ENCODE measurements at regions not wholly inside any gene's neighbourhood (a gene's known extent, or its start where the extent isn't known, plus 50 kb on each side); places are given as distances from the start of the nearest gene placed in this dataset.
"Not testable (repeated sequence)": the region's sequence is repeated elsewhere in the genome, so short reads cannot be mapped to it uniquely, and the experiment has no call there.

DNA sequence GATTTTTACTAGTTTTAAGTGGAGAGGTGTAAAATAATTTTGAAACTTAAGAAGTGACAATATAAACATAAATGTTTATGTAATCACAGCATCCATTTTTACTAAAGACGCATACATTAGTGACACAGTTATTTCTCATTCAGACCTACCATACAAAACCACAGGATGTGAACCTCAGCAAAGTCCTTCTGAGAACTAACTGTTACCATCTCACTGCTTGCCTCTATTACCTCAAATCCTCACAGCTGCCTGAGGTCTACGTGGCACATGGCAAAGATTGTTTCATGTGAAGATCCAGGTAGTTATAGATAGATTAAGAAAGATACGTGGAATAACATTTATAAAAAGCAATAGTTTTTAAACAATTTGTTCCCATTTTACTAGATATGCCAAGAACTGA, 189.0 kb downstream of the SLITRK2 start:
- CTCF ChIA-PET, result no interaction called here

DNA sequence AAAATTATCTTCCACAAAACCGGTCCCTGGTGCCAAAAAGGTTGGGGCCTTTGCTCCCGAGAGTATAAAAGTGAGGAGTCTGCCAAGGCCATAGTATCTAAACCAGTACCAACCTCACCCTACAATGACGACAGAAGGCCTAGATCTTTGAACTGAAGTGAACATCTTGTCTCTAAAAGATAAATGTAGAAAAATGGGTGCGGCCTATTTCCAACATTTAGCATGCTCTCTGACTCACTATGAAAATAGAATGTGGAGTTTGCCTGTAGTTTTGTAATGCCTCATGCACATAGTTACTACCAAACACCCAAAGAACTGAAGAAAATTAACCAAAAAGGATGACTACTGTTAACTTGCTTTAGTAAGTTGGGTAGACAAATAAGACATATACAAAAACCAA, 218.4 kb downstream of the SLITRK2 start:
- Histone ChIP-seq H3K9me3 (ENCODE audit: insufficient read depth, low read depth) (no peaks in the 10 kb centered on the region), H4K20me1 (ENCODE audit: insufficient read depth) (no peaks in the 10 kb centered on the region), H3K4me2 (no peak overlapping the region), H3K27ac (no peak overlapping the region), H3F3A (ENCODE audit: insufficient read depth, low read depth) (no peaks in the 10 kb centered on the region), H3K36me3 (ENCODE audit: low read depth) (no peaks in the 10 kb centered on the region), H3K4me1 (replicated peaks; ENCODE audit: insufficient read depth) (no peaks in the 10 kb centered on the region), H3K27me3 (ENCODE audit: insufficient read depth, low read depth) (no peaks in the 10 kb centered on the region), H3K4me3 (no peak overlapping the region), H3K9me2 (ENCODE audit: insufficient read depth) (no peaks in the 10 kb centered on the region), H2AFZ (no peak overlapping the region), H3K79me2 (ENCODE audit: low read depth) (no peaks in the 10 kb centered on the region)
- ChIA-PET CTCF (no interaction called here), POLR2A (ENCODE audit: unreplicated experiment) (no interaction called here)
- BruUV-seq (replicated peaks), result no TSS peak
- no peak for DNase-seq
- intact Hi-C loops (cut with micrococcal nuclease; ENCODE audit: unreplicated experiment), result no loop called here
- no peak for TF ChIP-seq EZH2 (IDR thresholded peaks at IDR 0.05; ENCODE audit: low read depth)

More for the DNA sequence above, 189.0 kb downstream of the SLITRK2 start:
- Histone ChIP-seq H3K36me3 (ENCODE audit: low read depth) (no peaks in the 10 kb centered on the region), H3K27ac (no peak overlapping the region), H4K20me1 (ENCODE audit: insufficient read depth) (no peaks in the 10 kb centered on the region), H3K4me2 (no peak overlapping the region), H3K9me3 (ENCODE audit: insufficient read depth, low read depth) (no peaks in the 10 kb centered on the region), H3K27me3 (ENCODE audit: insufficient read depth, low read depth) (peaks cover 23% of the 10 kb centered on the region; the same call in 1 of the 2 replicates), H3K4me3 (no peak overlapping the region), H3K9me2 (ENCODE audit: insufficient read depth) (no peaks in the 10 kb centered on the region; the same call in 1 of the 2 replicates), H3K4me1 (replicated peaks; ENCODE audit: insufficient read depth) (no peaks in the 10 kb centered on the region), H3K79me2 (ENCODE audit: low read depth) (no peaks in the 10 kb centered on the region), H3F3A (ENCODE audit: insufficient read depth, low read depth) (no peaks in the 10 kb centered on the region), H2AFZ (no peak overlapping the region)
- DNase-seq, result no peak
- POLR2A ChIA-PET (ENCODE audit: unreplicated experiment), result no interaction called here
- intact Hi-C loops (cut with micrococcal nuclease; ENCODE audit: unreplicated experiment), result no loop called here
- BruUV-seq (replicated peaks), result no TSS peak
- no peak for TF ChIP-seq EZH2 (IDR thresholded peaks at IDR 0.05; ENCODE audit: low read depth)
- TF ChIP-seq, protein P1, sequence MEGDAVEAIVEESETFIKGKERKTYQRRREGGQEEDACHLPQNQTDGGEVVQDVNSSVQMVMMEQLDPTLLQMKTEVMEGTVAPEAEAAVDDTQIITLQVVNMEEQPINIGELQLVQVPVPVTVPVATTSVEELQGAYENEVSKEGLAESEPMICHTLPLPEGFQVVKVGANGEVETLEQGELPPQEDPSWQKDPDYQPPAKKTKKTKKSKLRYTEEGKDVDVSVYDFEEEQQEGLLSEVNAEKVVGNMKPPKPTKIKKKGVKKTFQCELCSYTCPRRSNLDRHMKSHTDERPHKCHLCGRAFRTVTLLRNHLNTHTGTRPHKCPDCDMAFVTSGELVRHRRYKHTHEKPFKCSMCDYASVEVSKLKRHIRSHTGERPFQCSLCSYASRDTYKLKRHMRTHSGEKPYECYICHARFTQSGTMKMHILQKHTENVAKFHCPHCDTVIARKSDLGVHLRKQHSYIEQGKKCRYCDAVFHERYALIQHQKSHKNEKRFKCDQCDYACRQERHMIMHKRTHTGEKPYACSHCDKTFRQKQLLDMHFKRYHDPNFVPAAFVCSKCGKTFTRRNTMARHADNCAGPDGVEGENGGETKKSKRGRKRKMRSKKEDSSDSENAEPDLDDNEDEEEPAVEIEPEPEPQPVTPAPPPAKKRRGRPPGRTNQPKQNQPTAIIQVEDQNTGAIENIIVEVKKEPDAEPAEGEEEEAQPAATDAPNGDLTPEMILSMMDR (conservative IDR thresholded peaks at IDR 0.05), result no peak

DNA sequence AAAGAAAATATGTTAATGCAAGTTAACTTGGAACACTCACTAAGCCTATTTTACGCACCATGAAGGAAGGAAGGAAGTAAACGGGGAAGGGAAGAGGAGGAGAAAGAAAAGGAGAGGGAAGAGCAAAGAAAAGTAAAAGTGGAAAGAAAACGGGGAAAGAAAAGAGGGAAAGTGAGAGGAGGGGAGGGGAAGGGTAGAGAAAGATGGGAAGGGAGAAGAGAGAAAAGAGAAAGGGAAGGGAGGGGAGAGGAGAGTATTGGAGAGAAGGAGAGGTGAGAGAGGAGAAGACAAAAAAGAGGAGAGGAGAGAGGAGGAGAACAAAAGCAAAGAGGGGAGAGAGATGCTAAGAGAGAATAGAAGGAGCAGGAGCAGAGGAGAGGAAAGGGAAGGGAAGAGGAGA, 224.1 kb downstream of the SLITRK2 start:
- Histone ChIP-seq H3K9me2 (ENCODE audit: insufficient read depth) (no peaks in the 10 kb centered on the region), H3K79me2 (ENCODE audit: low read depth) (no peaks in the 10 kb centered on the region), H2AFZ (no peak overlapping the region), H3K36me3 (ENCODE audit: low read depth) (no peaks in the 10 kb centered on the region), H4K20me1 (ENCODE audit: insufficient read depth) (no peaks in the 10 kb centered on the region), H3K4me3 (no peak overlapping the region), H3K9me3 (ENCODE audit: insufficient read depth, low read depth) (0 out of 2 replicates have a peak, but pooled peaks cover 4% of the 10 kb centered on the region), H3K27me3 (ENCODE audit: insufficient read depth, low read depth) (no peaks in the 10 kb centered on the region), H3K4me2 (no peak overlapping the region), H3F3A (ENCODE audit: insufficient read depth, low read depth) (no peaks in the 10 kb centered on the region), H3K27ac (no peak overlapping the region), H3K4me1 (replicated peaks; ENCODE audit: insufficient read depth) (no peaks in the 10 kb centered on the region)
- no TSS peak for BruUV-seq (replicated peaks)
- ChIA-PET CTCF (no interaction called here), POLR2A (ENCODE audit: unreplicated experiment) (no interaction called here)
- TF ChIP-seq EZH2 (IDR thresholded peaks at IDR 0.05; ENCODE audit: low read depth), result no peak
- TF ChIP-seq, protein P1 (conservative IDR thresholded peaks at IDR 0.05), result no peak
- no peak for DNase-seq
- intact Hi-C loops (cut with micrococcal nuclease; ENCODE audit: unreplicated experiment), result no loop called here

DNA sequence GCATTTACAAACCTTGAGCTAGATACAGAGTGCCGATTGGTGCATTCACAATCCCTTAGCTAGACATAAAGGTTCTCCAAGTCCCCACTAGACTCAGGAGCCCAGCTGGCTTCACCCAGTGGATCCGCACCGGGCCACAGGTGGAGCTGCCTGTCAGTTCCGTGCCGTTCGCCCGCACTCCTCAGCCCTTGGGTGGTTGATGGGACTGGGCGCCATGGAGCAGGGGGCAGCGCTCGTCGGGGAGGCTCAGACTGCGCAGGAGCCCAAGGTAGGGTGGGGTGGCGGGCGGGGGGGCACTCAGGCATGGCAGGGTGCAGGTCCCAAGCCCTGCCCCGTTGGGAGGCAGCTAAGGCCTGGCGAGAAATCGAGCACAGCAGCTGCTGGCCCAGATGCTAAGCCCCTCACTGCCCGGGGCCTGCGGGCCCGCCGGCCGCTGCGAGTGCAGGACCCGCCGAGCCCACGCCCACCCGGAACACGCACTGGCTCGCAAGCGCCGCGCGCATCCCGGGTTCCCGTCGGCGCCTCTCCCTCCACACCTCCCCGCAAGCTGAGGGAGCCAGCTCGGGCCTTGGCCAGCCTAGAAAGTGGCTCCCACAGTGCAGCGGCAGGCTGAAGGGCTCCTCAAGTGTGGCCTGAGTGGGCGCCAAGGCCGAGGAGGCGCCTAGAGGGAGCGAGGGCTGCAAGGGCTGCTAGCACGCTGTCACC, 228.5 kb downstream of the SLITRK2 start:
- H3K4me3 ChIP-seq; H3K27ac ChIP-seq; H2AFZ ChIP-seq; H3K4me2 ChIP-seq; POLR2A ChIA-PET (ENCODE audit: unreplicated experiment); H3K36me3 ChIP-seq (ENCODE audit: low read depth); intact Hi-C loops (cut with micrococcal nuclease; ENCODE audit: unreplicated experiment); CTCF ChIA-PET; H3K9me3 ChIP-seq (ENCODE audit: insufficient read depth, low read depth); H3K4me1 ChIP-seq (replicated peaks; ENCODE audit: insufficient read depth); H4K20me1 ChIP-seq (ENCODE audit: insufficient read depth); BruUV-seq (replicated peaks); DNase-seq; H3K79me2 ChIP-seq (ENCODE audit: low read depth); H3K27me3 ChIP-seq (ENCODE audit: insufficient read depth, low read depth); H3F3A ChIP-seq (ENCODE audit: insufficient read depth, low read depth); H3K9me2 ChIP-seq (ENCODE audit: insufficient read depth): not testable (repeated sequence)

DNA sequence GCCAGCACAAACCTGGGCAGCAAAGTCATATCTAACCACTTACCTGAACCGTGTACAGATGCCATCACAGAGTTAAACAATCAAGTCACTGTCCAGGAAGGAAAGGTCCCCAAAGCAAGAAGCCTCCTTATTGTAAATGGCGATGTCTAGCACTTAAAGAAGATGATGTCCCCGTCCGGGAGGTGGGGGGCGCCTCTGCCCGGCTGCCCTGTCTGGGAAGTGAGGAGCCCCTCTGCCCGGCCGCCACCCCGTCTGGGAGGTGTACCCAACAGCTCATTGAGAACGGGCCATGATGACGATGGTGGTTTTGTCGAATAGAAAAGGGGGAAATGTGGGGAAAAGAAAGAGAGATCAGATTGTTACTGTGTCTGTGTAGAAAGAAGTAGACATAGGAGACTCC, 231.9 kb downstream of the SLITRK2 start:
- H3K27ac ChIP-seq; H2AFZ ChIP-seq; H3K4me1 ChIP-seq (replicated peaks; ENCODE audit: insufficient read depth); DNase-seq; H3F3A ChIP-seq (ENCODE audit: insufficient read depth, low read depth); H3K36me3 ChIP-seq (ENCODE audit: low read depth); H3K9me2 ChIP-seq (ENCODE audit: insufficient read depth); H3K4me2 ChIP-seq; H3K4me3 ChIP-seq; H3K79me2 ChIP-seq (ENCODE audit: low read depth); H3K9me3 ChIP-seq (ENCODE audit: insufficient read depth, low read depth); H3K27me3 ChIP-seq (ENCODE audit: insufficient read depth, low read depth); POLR2A ChIA-PET (ENCODE audit: unreplicated experiment); H4K20me1 ChIP-seq (ENCODE audit: insufficient read depth); intact Hi-C loops (cut with micrococcal nuclease; ENCODE audit: unreplicated experiment); BruUV-seq (replicated peaks); CTCF ChIA-PET: not testable (repeated sequence)

Data from PC-9 (cell line).